ENCODE measurements at regions not wholly inside any gene's neighbourhood (a gene's known extent, or its start where the extent isn't known, plus 50 kb on each side); places are given as distances from the start of the nearest gene placed in this dataset.
"Not testable (repeated sequence)": the region's sequence is repeated elsewhere in the genome, so short reads cannot be mapped to it uniquely, and the experiment has no call there.

- TF ChIP-seq CTCF (IDR thresholded peaks at IDR 0.05; ENCODE audit: insufficient read depth, low read length, poor library complexity, severe bottlenecking); EZH2phosphoT487 (conservative IDR thresholded peaks at IDR 0.05; ENCODE audit: low read length): not testable (repeated sequence)
Observed at GRCh38 chr3:22743386-22743785, 459.7 kb upstream of the UBE2E2 start.
